SU-DHL-6 (cell line): ENCODE measurements at regions not wholly inside any gene's neighbourhood (a gene's known extent, or its start where the extent isn't known, plus 50 kb on each side); places are given as distances from the start of the nearest gene placed in this dataset.

Experiments used
- H2AFZ ChIP-seq: fragments of 200-600 bp; sonication (generic); 2 replicates; pipeline ENCODE4 v1.6.1; 2014; ENCODE audit warnings: low read depth, mild to moderate bottlenecking, moderate library complexity, mixed read lengths, antibody characterized with exemption, low read length; ENCODE audit not compliant: severe bottlenecking
- H3F3A ChIP-seq: fragments of 200-600 bp; shearing (Covaris generic); 2 replicates; pipeline ENCODE4 v1.6.0; 2016; ENCODE audit warnings: antibody characterized with exemption, mild to moderate bottlenecking; ENCODE audit not compliant: insufficient read depth
- H3K27ac ChIP-seq: fragments of 200-600 bp; sonication (generic); 2 replicates; pipeline ENCODE4 v1.5.1; 2016; ENCODE audit warnings: low read depth, mild to moderate bottlenecking, low read length, moderate library complexity, mixed read lengths
- H3K27me3 ChIP-seq: fragments of 200-600 bp; sonication (generic), shearing (Covaris generic); 2 replicates; pipeline ENCODE4 v1.6.0; 2014; ENCODE audit warnings: mild to moderate bottlenecking, low read length
- H3K36me3 ChIP-seq: fragments of 200-600 bp; sonication (generic); 2 replicates; pipeline ENCODE4 v1.6.1; 2014; ENCODE audit warnings: mild to moderate bottlenecking, low read length, mixed read lengths
- H3K4me2 ChIP-seq: fragments of 300-600, 200-600 bp; shearing (Covaris generic), sonication (generic); 2 replicates; pipeline ENCODE4 v1.6.0; 2014; ENCODE audit warnings: low read length, low read depth, mild to moderate bottlenecking; ENCODE audit not compliant: poor library complexity, severe bottlenecking
- H3K4me3 ChIP-seq: fragments of 200-600 bp; sonication (generic); 2 replicates; pipeline ENCODE4 v1.5.1; 2014; ENCODE audit warnings: antibody characterized with exemption, low read length, mild to moderate bottlenecking, mixed read lengths; ENCODE audit not compliant: insufficient read depth, poor library complexity, severe bottlenecking
- H3K79me2 ChIP-seq: fragments of 200-600 bp; sonication (generic); 2 replicates; pipeline ENCODE4 v1.6.1; 2014; ENCODE audit warnings: mild to moderate bottlenecking, low read length, moderate library complexity; ENCODE audit not compliant: insufficient read depth
- H3K9ac ChIP-seq: fragments of 200-600 bp; sonication (generic); 2 replicates; pipeline ENCODE4 v1.7.0; 2014; ENCODE audit warnings: mild to moderate bottlenecking, low read length
- H3K9me2 ChIP-seq: fragments of 200-600 bp; sonication (generic); replicated peaks from 2 replicates; pipeline ENCODE4 v1.6.1; 2014; ENCODE audit warnings: low read length; ENCODE audit not compliant: insufficient read depth
- H3K9me3 ChIP-seq: fragments of 200-600 bp; sonication (generic); 2 replicates; pipeline ENCODE4 v1.6.1; 2014; ENCODE audit warnings: low read length, mixed read lengths; ENCODE audit not compliant: insufficient read depth
- H4K20me1 ChIP-seq: fragments of 200-600 bp; sonication (generic); 2 replicates; pipeline ENCODE4 v1.6.1; 2014; ENCODE audit warnings: low read depth, mild to moderate bottlenecking, antibody characterized with exemption, low read length, moderate library complexity, mixed read lengths
- EZH2phosphoT487 ChIP-seq: fragments of 200-600 bp; sonication (generic), shearing (Covaris generic); conservative IDR thresholded peaks from 2 replicates; pipeline ENCODE4 v1.6.1; 2018; ENCODE audit warnings: mild to moderate bottlenecking, antibody characterized with exemption, low read length, moderate library complexity, mixed read lengths
- TF ChIP-seq, protein P1 (sequence below): fragments of 200-600 bp; sonication (generic); IDR thresholded peaks from one replicate; pipeline ENCODE4 v1.5.1; 2017; ENCODE audit warnings: antibody characterized with exemption, mild to moderate bottlenecking, low read length, moderate library complexity; ENCODE audit not compliant: insufficient read depth, poor library complexity, severe bottlenecking

DNA sequence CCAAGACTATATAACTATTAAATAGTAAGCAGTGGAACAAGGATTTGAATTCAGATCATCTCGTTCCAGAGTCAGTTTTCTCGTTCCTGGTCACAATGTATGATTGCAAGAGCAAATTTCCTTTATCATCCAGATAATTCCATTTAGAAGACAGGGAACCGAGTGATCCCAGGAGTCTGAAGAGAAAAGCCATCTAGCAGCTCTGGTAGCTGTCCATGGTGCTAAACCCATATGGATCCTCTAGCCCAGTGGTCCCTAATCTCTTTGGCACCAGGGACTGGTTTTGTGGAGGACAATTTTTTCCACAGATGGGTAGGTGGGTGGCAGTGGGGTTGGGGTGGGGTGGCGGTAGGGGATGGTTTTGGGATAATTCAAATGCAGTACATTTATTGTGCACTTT lies 229.4 kb downstream of the PTPRU start:
- no peaks in the 10 kb centered on the region for H3K36me3 ChIP-seq
- H3K9me2 ChIP-seq, result no peaks in the 10 kb centered on the region
- H2AFZ ChIP-seq, result no peak overlapping the region
- no peaks in the 10 kb centered on the region for H3K27me3 ChIP-seq
- no peaks in the 10 kb centered on the region for H3K9me3 ChIP-seq
- no peak overlapping the region for H3K4me3 ChIP-seq
- H3F3A ChIP-seq, result no peaks in the 10 kb centered on the region
- H3K4me2 ChIP-seq, result no peak overlapping the region
- no peak overlapping the region for H3K27ac ChIP-seq
- no peaks in the 10 kb centered on the region for H4K20me1 ChIP-seq
- no peak for TF ChIP-seq EZH2phosphoT487
- TF ChIP-seq, protein P1, sequence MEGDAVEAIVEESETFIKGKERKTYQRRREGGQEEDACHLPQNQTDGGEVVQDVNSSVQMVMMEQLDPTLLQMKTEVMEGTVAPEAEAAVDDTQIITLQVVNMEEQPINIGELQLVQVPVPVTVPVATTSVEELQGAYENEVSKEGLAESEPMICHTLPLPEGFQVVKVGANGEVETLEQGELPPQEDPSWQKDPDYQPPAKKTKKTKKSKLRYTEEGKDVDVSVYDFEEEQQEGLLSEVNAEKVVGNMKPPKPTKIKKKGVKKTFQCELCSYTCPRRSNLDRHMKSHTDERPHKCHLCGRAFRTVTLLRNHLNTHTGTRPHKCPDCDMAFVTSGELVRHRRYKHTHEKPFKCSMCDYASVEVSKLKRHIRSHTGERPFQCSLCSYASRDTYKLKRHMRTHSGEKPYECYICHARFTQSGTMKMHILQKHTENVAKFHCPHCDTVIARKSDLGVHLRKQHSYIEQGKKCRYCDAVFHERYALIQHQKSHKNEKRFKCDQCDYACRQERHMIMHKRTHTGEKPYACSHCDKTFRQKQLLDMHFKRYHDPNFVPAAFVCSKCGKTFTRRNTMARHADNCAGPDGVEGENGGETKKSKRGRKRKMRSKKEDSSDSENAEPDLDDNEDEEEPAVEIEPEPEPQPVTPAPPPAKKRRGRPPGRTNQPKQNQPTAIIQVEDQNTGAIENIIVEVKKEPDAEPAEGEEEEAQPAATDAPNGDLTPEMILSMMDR, result no peak
- no peak overlapping the region for H3K9ac ChIP-seq
- no peaks in the 10 kb centered on the region for H3K79me2 ChIP-seq

DNA sequence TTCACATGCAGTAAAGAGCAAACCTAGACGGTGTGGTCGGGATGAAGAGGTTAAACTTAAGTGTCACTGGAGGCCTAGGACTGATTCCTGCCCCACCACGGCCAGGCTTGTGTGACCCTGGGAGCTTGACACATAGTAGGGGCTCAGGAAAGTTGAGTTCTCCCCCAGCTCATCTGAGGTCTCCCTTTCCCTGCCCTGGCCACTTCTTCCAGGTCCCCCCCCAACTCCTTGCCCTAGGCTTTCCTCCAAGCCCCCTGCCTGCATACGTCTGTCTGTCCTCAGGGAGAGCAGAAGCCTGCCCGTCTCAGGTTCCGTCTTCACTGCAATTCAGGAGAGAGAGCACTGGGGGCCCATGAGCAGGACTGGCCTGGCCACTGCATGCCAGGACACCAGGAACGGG lies 225.8 kb downstream of the PTPRU start:
- H3K27me3 ChIP-seq, result no peaks in the 10 kb centered on the region

DNA sequence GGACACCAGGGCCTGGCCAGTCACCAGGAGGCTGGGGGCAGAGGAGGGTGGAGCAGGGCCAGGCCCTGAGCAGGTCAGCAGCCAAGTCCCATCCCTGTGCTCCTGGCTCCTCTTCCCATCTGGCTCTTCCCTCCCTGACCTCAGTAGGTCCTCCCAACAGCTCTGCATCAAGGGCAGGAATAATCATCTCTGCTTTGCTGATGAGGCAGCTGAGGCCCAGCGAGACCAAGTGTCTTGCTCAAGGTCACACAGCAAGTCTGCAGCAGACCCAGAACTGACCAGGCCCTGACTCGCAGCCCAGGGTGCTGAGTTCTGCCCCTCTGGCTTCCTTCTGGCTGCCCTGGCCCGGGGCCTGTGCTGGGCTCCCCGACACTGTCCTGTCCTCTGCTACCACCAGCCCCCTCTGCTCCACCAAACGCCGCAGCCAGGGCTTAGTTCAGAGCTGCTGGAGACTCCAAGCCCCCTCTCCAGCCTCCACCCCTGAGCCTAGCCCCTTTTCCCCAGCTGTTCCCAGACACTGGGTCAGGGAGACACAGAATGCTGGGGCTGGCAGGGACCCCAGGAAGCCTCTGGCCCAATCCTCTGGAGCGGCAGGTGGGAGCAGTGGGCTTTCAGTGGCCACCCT lies 224.9 kb downstream of the PTPRU start:
- no peaks in the 10 kb centered on the region for H3F3A ChIP-seq

More for the DNA sequence above, 225.8 kb downstream of the PTPRU start:
- Histone ChIP-seq H4K20me1 (no peaks in the 10 kb centered on the region), H3K4me3 (no peak overlapping the region), H3K9me3 (no peaks in the 10 kb centered on the region), H3K36me3 (no peaks in the 10 kb centered on the region), H2AFZ (no peak overlapping the region), H3K4me2 (no peak overlapping the region), H3K9me2 (no peaks in the 10 kb centered on the region), H3K9ac (no peak overlapping the region), H3K27ac (no peak overlapping the region), H3F3A (no peaks in the 10 kb centered on the region), H3K79me2 (no peaks in the 10 kb centered on the region)
- TF ChIP-seq, protein P1, result no peak
- no peak for TF ChIP-seq EZH2phosphoT487

More for the DNA sequence above, 224.9 kb downstream of the PTPRU start:
- Histone ChIP-seq H3K27ac (no peak overlapping the region), H3K4me2 (no peak overlapping the region), H3K9ac (no peak overlapping the region), H3K4me3 (no peak overlapping the region), H3K27me3 (no peaks in the 10 kb centered on the region), H3K9me3 (no peaks in the 10 kb centered on the region), H3K79me2 (no peaks in the 10 kb centered on the region), H3K36me3 (no peaks in the 10 kb centered on the region), H2AFZ (no peak overlapping the region), H4K20me1 (no peaks in the 10 kb centered on the region), H3K9me2 (no peaks in the 10 kb centered on the region)
- no peak for TF ChIP-seq EZH2phosphoT487
- TF ChIP-seq, protein P1, result no peak
